ENCODE measurements at regions not wholly inside any gene's neighbourhood (a gene's known extent, or its start where the extent isn't known, plus 50 kb on each side); places are given as distances from the start of the nearest gene placed in this dataset.
"Not testable (repeated sequence)": the region's sequence is repeated elsewhere in the genome, so short reads cannot be mapped to it uniquely, and the experiment has no call there.

- no peak for DNase-seq
These were observed 197.1 kb downstream of the CTTN start for GRCh38 chr11:70595452-70595851.

GRCh38 chr11:70596091-70596490, 197.8 kb downstream of the CTTN start:
- DNase-seq = no peak

GRCh38 chr11:70597006-70597555, 198.8 kb downstream of the CTTN start:
- DNase-seq = no peak

- no peak for DNase-seq
These were observed 199.7 kb downstream of the CTTN start for GRCh38 chr11:70597751-70598625.

GRCh38 chr11:70600911-70601415, 202.6 kb downstream of the CTTN start:
- not testable (repeated sequence) for DNase-seq

- DNase-seq = no peak
These were observed 203.7 kb downstream of the CTTN start for GRCh38 chr11:70601861-70602538.

- DNase-seq = no peak
These were observed 204.9 kb downstream of the CTTN start for GRCh38 chr11:70603114-70603755.

GRCh38 chr11:70603756-70604211, 205.5 kb downstream of the CTTN start:
- no peak for DNase-seq

- DNase-seq = no peak
These were observed 205.9 kb downstream of the CTTN start for GRCh38 chr11:70604221-70604620.

- DNase-seq = no peak
These were observed 206.5 kb downstream of the CTTN start for GRCh38 chr11:70604630-70605467.

GRCh38 chr11:70605468-70605815, 207.1 kb downstream of the CTTN start:
- no peak for DNase-seq

- no peak for DNase-seq
These were observed 207.5 kb downstream of the CTTN start for GRCh38 chr11:70605846-70606245.

GRCh38 chr11:70606248-70606950, 208.1 kb downstream of the CTTN start:
- no peak for DNase-seq

- DNase-seq = no peak
These were observed 208.6 kb downstream of the CTTN start for GRCh38 chr11:70606951-70607330.

- no peak for DNase-seq
These were observed 209.2 kb downstream of the CTTN start for GRCh38 chr11:70607561-70607960.

- no peak for DNase-seq
These were observed 210.5 kb downstream of the CTTN start for GRCh38 chr11:70608568-70609470.

GRCh38 chr11:70610566-70611565, 212.5 kb downstream of the CTTN start:
- DNase-seq = no peak

- DNase-seq = no peak
These were observed 213.5 kb downstream of the CTTN start for GRCh38 chr11:70611821-70612220.

GRCh38 chr11:70612459-70613141, 214.3 kb downstream of the CTTN start:
- no peak for DNase-seq

Measured in NCI-H226 (cell line).